Amniotic epithelial cell (primary cell): ENCODE measurements at regions not wholly inside any gene's neighbourhood (a gene's known extent, or its start where the extent isn't known, plus 50 kb on each side); places are given as distances from the start of the nearest gene placed in this dataset.

ENCODE experiments used
- DNase-seq: peaks from one replicate; pipeline ENCODE4 v3.0.0-alpha.2; 2010; ENCODE audit warnings: low read depth

DNA sequence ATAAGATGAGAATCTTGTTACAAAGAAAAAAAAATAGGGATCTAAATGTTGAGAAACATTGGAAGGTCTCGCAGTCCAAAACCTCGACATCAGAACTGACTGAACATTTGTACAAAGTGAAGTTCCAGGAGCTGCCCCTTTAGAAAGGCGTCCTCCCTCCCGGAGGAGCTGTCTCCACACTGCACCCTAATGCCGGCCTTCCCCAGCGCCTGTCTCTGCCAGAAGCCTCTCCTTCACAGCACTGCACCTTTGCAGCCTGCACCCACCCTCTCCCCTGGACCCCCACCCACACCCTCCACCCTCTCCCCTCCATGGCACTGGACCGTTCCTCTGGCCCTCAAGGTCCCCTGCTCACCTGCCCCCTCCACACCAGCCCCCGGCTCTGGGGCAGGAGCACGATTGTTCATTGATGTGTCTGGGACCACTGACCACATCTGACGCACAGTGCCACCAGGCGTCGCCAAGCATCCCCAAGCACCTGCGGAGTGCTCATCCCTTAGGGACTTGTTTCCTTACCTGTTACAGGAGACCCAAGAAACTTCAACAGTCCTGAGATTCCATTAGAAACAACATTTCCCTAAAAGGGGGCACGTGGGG lies 90.3 kb upstream of the SNTG2 start:
- no peak for DNase-seq

GRCh38 chr2:858646-859045 lies 92.0 kb upstream of the SNTG2 start:
- no peak for DNase-seq

DNA sequence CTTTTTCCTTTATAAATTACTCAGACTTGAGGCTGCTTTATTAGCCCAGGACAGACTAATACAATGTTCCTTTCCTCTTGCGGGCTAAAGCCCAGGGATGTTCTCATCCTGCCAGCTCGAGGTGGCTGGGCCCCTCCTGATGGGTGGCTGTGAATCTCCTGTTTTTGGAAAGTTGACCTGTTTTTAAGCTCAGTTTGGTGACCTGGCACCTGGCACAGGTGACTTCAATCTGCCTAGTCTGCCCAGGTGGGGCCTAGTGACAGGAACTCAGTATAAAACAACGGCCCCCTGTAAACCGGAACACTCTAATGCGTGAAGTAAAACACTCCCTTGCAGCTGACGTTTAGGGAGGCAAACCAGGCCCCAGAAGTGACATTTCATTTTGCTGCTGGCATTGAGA lies 92.7 kb upstream of the SNTG2 start:
- no peak for DNase-seq

- no peak for DNase-seq
Measured at GRCh38 chr2:857081-857480, 93.6 kb upstream of the SNTG2 start.

GRCh38 chr2:856456-856855 lies 94.2 kb upstream of the SNTG2 start:
- no peak for DNase-seq

GRCh38 chr2:856041-856440 lies 94.6 kb upstream of the SNTG2 start:
- DNase-seq: no peak

- no peak for DNase-seq
Measured at GRCh38 chr2:855177-855576, 95.5 kb upstream of the SNTG2 start.

DNA sequence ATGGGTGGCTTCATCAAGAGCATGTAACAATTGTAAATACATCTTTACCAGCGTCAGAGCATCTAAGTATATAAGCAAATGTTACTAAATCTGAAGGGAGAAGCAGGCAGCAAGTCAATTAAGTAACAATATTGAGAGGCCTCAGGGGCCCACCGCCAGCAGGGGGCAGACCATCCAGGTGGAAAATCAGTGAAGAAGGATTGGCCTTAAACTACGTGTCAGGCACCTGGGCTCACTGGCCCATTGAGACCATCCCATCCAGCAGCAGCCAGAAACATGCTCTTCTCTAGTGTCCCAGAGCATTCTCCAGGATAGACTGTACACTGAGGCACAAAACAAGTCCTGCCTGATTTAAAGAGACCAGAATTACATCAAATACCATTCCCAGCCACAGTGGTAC lies 96.2 kb upstream of the SNTG2 start:
- no peak for DNase-seq

DNA sequence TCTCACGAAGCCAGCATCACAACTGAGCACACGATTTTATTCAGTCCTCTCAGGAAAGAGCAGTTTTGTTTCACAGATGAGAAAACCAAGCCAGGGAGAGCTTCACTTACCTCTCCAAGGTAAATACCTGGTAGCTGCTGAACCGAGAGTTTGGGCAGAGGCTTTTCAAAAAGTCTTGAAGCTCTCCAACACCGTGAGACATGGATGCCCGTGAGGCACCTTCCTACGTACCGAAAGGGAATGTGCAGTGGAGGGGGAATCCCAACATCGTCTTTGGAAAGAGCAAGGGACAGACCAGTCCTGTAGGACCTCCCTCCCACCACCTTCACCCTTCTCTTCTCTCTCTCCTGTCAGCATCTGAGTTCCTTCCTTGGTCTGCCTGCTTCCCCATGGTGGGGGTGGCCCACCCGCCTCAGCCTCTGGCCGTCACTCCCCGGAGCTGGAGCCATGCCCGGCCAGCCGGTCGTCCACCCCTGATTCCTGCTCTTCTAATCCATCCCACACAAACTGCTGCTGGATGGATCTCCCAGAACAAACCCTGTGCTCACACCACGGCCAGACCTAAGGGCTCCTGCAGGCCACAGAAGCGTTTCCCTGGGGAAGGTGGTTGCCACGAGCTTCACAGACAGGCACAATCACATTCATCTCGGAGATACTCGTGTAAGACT lies 97.3 kb upstream of the SNTG2 start:
- DNase-seq: no peak

DNA sequence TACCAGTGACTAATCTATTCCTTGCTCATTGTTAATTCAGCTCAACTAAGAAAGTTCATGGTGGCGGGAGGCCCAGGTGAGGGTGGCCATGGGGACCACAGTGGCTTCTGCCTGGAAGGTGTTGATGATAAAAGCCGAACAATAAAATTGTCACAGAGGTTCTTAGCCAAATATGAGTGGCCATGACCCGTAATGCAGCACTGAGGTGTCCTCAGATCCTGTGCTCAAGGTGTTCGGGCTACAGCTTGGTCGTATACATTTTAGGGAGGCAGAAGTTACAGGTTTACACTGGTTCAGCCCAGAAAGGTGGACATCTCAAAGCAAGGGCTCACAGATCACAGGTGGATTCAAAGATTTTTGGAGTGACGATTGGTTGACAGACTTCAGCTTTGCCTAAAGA lies 98.5 kb upstream of the SNTG2 start:
- DNase-seq: no peak

DNA sequence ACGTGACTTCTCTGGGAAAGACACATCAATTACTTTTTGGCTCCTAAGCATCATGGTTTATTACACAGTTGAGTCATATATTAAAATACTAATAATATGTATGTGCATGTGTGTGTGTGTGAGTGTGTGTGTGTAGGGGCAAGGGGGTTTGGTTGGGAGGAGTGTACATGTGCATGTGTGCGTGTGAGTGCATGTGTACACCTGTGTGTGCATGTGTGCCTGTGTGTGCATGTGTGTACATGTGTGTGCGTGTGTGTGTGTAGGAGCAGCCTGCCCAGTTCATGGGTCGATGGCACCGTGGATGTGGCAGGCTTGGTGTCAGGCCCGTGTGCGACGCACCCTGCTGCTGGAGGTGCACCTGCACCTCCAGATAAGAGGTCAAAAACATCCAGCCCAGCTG lies 99.0 kb upstream of the SNTG2 start:
- DNase-seq: no peak

GRCh38 chr2:851078-851477 lies 99.6 kb upstream of the SNTG2 start:
- no peak for DNase-seq

DNA sequence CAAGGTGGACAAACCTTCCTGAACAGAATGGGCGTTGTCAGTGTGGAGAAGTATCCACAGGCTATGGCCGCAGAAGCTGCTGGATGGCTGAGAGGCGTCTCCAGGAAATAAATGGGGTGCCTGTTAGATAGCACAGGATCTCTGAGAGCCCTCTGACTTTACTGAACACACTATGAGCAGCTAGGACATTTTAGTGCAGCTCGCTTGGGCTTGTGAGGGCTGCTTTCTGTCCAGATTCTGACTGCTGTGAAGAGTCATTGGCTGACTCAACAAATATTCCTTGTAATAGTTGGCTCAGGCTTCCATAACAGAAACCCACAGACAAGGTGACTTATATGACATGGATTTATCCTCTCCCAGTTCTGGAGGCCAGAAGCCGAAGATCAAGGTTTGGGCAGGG lies 100.2 kb upstream of the SNTG2 start:
- no peak for DNase-seq

DNA sequence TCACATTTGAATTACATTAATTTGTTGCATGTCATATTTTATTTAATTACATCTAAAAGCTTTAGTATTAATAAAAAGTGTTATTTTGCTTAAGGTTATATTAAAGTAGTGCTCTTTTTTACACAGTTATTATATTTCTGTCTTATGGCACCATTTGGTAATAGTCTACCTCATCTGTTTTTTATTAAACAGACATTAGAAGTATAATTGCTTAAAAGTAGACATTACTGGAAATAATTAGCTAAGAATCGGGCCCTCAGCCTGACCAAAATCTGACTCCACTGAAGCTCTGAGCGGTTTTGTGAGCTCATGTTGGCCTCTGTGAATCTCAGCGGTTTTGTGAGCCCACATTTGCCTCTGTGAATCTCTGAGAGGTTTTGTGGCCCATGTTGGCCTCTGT lies 102.5 kb upstream of the SNTG2 start:
- no peak for DNase-seq

- DNase-seq: no peak
Measured at GRCh38 chr2:847669-848068, 103.0 kb upstream of the SNTG2 start.

DNA sequence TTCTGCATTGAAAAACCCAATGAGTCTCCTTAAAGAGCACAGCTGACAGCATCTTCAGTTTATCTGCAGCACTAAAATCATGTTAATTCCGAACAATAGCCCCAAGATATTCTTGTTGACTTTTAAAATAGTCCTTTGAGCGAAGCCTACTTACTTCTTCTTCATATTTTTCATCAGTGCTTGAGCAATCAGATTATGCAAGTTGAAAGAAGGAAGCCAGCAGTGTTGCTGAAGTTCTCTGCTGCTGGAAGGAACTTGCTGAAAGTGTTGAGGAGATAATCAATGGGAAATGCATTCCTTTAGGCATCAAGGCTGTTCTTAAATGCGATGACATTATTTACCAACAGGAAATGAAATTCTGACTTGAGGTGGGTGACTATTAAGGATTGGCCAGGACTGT lies 105.9 kb upstream of the SNTG2 start:
- DNase-seq: no peak

- DNase-seq: no peak
Measured at GRCh38 chr2:842151-842803, 108.4 kb upstream of the SNTG2 start.

GRCh38 chr2:841036-841435 lies 109.6 kb upstream of the SNTG2 start:
- DNase-seq: no peak

- no peak for DNase-seq
Measured at GRCh38 chr2:834233-834632, 116.4 kb upstream of the SNTG2 start.

GRCh38 chr2:833180-833579 lies 117.5 kb upstream of the SNTG2 start:
- DNase-seq: no peak

DNA sequence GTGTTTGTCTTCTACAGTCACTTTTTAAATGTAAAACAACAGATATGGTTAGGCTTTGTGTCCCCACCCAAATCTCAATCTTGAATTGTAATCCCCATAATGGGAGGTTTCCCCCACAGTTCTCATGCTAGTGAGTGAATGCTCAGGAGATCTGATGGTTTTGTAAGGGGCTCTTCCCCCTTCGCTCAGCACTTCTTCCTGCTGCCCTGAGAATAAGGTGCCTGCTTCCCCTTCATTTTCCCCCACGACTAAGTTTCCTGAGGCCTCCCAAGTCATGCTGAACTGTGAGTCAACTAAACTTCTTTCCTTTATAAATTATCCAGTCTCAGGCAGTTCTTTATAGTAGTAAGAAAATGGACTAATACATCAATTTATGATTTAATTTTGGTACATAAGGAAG lies 118.0 kb upstream of the SNTG2 start:
- DNase-seq: no peak

- no peak for DNase-seq
Measured at GRCh38 chr2:831622-832021, 119.0 kb upstream of the SNTG2 start.

GRCh38 chr2:831225-831536 lies 119.5 kb upstream of the SNTG2 start:
- DNase-seq: no peak
